ENCODE measurements at regions not wholly inside any gene's neighbourhood (a gene's known extent, or its start where the extent isn't known, plus 50 kb on each side); places are given as distances from the start of the nearest gene placed in this dataset.
"Not testable (repeated sequence)": the region's sequence is repeated elsewhere in the genome, so short reads cannot be mapped to it uniquely, and the experiment has no call there.

DNA sequence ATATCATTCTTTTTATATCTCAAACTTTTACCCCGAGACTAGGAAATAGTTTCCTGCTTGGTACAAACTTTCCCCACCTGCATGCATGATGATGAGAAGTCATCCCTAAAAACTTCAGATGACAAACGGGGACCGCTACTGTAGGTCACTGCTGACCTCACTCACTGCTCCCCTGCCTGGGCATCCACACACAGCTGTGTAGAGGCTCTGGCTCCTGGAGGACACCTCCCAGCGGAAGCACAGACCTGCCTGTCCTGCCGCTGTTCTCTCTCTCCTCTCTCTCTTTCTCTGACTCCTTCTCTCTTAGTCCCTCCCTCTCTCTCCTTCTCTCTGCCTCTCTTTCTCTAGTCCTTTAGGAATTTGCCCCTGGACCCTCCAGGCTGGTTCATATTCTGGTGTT lies 202.9 kb upstream of the PITRM1 start:
- TF ChIP-seq CTCF (IDR thresholded peaks at IDR 0.05; ENCODE audit: low read depth, low read length) = no peak
- DNase-seq = no peak
- Histone ChIP-seq H3K27me3 (ENCODE audit: insufficient read depth, low read depth, severe bottlenecking) (no peaks in the 10 kb centered on the region), H3K9me3 (ENCODE audit: severe bottlenecking) (no peaks in the 10 kb centered on the region), H3K4me3 (ENCODE audit: low read depth, low read length) (no peak overlapping the region), H3K27ac (no peak overlapping the region), H3K36me3 (no peaks in the 10 kb centered on the region)

- H3K27ac ChIP-seq = no peak overlapping the region
- no peak for DNase-seq
- H3K9me3 ChIP-seq (ENCODE audit: severe bottlenecking) = no peaks in the 10 kb centered on the region
- H3K4me3 ChIP-seq (ENCODE audit: low read depth, low read length) = no peak overlapping the region
- H3K27me3 ChIP-seq (ENCODE audit: insufficient read depth, low read depth, severe bottlenecking) = no peaks in the 10 kb centered on the region
- no peaks in the 10 kb centered on the region for H3K36me3 ChIP-seq
- no peak for TF ChIP-seq CTCF (IDR thresholded peaks at IDR 0.05; ENCODE audit: low read depth, low read length)
Measured at GRCh38 chr10:3374914-3375313, 202.3 kb upstream of the PITRM1 start.

GRCh38 chr10:3373374-3374027 lies 200.9 kb upstream of the PITRM1 start:
- DNase-seq; H3K27me3 ChIP-seq (ENCODE audit: insufficient read depth, low read depth, severe bottlenecking); H3K36me3 ChIP-seq; H3K4me3 ChIP-seq (ENCODE audit: low read depth, low read length); H3K27ac ChIP-seq; H3K9me3 ChIP-seq (ENCODE audit: severe bottlenecking): not testable (repeated sequence)

GRCh38 chr10:3372281-3372680 lies 199.7 kb upstream of the PITRM1 start:
- H3K36me3 ChIP-seq = no peaks in the 10 kb centered on the region
- no peaks in the 10 kb centered on the region for H3K27me3 ChIP-seq (ENCODE audit: insufficient read depth, low read depth, severe bottlenecking)
- H3K9me3 ChIP-seq (ENCODE audit: severe bottlenecking) = no peaks in the 10 kb centered on the region
- TF ChIP-seq CTCF (IDR thresholded peaks at IDR 0.05; ENCODE audit: low read depth, low read length) = no peak
- H3K4me3 ChIP-seq (ENCODE audit: low read depth, low read length) = no peak overlapping the region
- DNase-seq = no peak
- no peak overlapping the region for H3K27ac ChIP-seq

DNA sequence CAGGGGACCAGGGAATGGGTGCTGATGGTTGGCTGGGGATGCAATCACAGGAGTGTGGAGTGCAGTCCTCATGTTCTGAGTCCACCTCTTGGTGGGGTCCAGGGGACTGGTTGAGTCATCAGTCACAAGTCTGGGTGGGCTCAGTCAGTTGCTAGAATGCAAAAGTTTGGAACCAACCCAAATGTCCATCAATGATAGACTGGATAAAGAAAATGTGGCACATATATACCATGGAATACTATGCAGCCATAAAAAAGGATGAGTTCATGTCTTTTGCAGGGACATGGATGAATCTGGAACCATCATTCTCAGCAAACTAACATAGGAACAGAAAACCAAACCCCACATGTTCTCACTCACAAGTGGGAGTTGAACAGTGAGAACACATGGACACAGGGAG lies 199.0 kb upstream of the PITRM1 start:
- DNase-seq; H3K27ac ChIP-seq; H3K27me3 ChIP-seq (ENCODE audit: insufficient read depth, low read depth, severe bottlenecking); H3K4me3 ChIP-seq (ENCODE audit: low read depth, low read length); H3K36me3 ChIP-seq; H3K9me3 ChIP-seq (ENCODE audit: severe bottlenecking): not testable (repeated sequence)

- no peak for DNase-seq
- no peaks in the 10 kb centered on the region for H3K36me3 ChIP-seq
- no peak overlapping the region for H3K4me3 ChIP-seq (ENCODE audit: low read depth, low read length)
- H3K27ac ChIP-seq = no peak overlapping the region
- no peak for TF ChIP-seq CTCF (IDR thresholded peaks at IDR 0.05; ENCODE audit: low read depth, low read length)
- H3K9me3 ChIP-seq (ENCODE audit: severe bottlenecking) = no peaks in the 10 kb centered on the region
- H3K27me3 ChIP-seq (ENCODE audit: insufficient read depth, low read depth, severe bottlenecking) = no peaks in the 10 kb centered on the region
Measured at GRCh38 chr10:3366735-3367405, 194.3 kb upstream of the PITRM1 start.

GRCh38 chr10:3366043-3366442 lies 193.5 kb upstream of the PITRM1 start:
- TF ChIP-seq CTCF (IDR thresholded peaks at IDR 0.05; ENCODE audit: low read depth, low read length) = no peak
- no peak for DNase-seq
- Histone ChIP-seq H3K36me3 (no peaks in the 10 kb centered on the region), H3K4me3 (ENCODE audit: low read depth, low read length) (no peak overlapping the region), H3K9me3 (ENCODE audit: severe bottlenecking) (no peaks in the 10 kb centered on the region), H3K27me3 (ENCODE audit: insufficient read depth, low read depth, severe bottlenecking) (no peaks in the 10 kb centered on the region), H3K27ac (no peak overlapping the region)

Measured in WERI-Rb-1 (cell line).